GM21723 (cell line): ENCODE measurements at regions not wholly inside any gene's neighbourhood (a gene's known extent, or its start where the extent isn't known, plus 50 kb on each side); places are given as distances from the start of the nearest gene placed in this dataset.
"Not testable (repeated sequence)": the region's sequence is repeated elsewhere in the genome, so short reads cannot be mapped to it uniquely, and the experiment has no call there.

Source experiments
- ATAC-seq: cut with Tn5 transposase; IDR thresholded peaks from one replicate; pipeline ENCODE4 v1.9.1; 2021; ENCODE audit warnings: mild to moderate bottlenecking, moderate library complexity; ENCODE audit not compliant: unreplicated experiment

DNA sequence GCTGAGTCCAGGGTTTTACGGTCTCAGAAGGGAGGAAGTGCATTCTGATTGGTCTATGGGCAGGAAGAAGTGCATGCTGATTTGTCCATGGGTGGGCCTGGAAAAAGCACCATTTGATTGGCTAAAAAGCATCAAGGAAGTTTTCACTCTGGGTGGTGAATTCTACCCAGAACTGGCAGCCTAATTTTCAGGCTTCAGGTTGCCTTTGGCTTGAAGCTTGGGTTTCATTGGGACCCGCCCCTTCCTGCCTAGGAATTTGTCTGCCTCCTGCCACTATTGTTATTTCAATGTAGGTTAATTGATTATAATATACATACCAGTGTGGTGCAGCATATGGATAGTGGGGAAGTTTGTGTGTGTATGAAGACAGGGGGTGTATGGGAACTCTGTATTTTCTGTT lies 1355.9 kb downstream of the SI start:
- no peak for ATAC-seq

DNA sequence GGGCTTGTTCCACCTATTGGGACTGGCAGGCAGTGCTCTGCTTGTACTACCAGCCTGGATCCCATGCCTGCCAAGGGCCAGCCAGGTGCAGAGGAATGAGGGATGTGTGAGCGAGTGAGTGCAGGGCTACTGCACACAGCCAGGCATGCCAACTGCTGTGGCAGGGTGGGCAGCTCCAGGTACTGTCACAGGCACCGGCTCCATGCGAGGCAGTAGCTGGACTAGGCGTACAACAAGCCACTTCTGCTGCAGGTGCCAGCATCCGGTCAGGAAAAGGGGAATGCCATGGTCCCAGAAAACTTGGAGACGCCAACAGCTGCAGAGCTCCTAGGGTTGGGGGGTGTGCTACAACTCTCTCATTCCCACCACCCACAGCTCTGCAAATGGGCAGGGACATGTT lies 1356.7 kb downstream of the SI start:
- ATAC-seq = no peak

DNA sequence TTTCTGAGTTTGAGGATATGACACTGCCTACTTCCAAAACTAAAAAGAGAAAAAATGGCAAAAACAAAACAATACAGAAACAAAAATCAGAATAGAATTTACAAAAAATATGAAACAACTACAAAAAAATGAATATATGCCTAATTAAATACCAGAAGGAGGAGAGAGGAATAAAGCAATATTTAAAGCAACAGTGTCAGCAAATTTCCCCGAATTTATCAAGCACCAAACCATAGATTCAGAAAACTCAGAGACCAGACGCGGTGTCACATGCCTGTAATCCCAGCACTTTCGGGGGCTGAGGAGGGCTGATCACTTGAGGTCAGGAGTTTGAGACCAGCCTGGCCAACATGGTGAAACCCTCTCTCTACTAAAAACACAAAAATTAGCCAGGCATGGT lies 1360.9 kb downstream of the SI start:
- no peak for ATAC-seq

DNA sequence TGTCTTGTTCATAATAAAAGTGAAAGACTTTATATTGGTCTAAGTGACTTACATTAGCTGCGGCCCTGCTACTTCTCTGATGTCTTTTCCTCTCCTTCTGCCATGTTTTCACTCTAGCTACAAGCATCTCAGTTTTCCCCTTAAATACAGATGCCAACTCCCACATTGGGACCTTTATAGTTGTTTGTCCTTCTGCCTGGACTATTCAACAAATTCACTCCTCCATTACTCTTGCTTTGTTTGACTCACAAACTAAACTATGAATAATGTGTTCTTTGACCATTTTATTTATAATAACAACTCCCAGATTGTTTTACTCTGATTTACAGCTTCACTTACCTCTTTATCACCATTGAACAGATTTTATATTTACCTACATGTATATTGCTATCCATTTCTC lies 1369.9 kb downstream of the SI start:
- ATAC-seq = no peak

DNA sequence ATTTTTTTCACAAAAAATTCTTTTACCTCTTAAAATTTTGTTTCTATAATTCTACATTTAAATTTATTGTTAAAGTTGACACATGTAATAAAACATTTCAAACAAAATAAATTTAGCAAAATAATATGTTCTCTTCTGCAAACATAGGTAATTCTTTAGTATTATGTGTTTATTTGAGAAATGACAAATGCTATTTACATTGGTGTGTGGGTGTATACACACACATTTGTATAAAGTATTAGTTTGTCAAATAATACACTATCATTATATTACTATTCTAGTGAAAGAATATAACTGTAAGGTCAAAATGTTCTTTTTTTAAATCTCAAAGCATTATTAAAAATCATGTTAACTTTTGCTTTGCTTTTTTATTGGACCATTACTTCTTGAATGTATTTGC lies 1370.6 kb downstream of the SI start:
- ATAC-seq = no peak

- ATAC-seq = not testable (repeated sequence)
Observed at GRCh38 chr3:163698221-163698620, 1380.1 kb downstream of the SI start.

DNA sequence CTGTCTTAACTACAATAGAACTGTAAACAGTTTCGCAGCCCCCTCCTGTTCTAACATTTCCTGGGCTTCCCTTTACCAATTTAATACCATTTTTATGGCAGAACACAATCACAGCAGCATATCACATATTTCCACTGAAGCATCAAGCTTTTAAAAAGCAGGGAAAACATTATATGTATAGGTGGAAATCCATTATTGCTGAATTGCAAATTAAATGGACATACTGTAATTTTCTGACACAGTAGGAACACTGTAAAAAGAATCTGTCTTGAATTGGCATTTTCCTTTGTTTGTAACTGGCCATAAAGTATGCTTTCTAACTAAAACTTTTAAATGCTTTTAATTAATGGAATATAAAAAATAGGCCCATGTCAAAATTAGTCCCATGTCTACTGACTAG lies 1385.8 kb downstream of the SI start:
- no peak for ATAC-seq

DNA sequence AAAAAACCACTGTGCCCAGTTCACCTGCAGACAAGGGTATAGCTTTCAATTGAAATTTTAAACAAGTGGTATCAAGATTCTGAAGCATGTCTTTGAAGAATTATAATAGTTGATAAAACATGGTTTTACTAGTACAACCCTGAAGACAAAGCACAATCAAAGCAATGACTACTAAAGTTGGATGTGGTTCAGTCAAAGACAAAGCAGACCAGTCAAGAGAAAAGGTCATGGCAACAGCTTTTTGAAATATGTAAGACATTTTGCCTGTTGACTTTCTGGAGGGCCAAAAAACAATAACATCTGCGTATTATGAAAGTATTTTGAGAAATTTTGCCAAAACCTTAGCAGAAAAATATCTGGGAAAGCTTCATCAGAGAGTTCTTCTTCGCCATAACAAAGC lies 1393.6 kb downstream of the SI start:
- ATAC-seq = no peak

DNA sequence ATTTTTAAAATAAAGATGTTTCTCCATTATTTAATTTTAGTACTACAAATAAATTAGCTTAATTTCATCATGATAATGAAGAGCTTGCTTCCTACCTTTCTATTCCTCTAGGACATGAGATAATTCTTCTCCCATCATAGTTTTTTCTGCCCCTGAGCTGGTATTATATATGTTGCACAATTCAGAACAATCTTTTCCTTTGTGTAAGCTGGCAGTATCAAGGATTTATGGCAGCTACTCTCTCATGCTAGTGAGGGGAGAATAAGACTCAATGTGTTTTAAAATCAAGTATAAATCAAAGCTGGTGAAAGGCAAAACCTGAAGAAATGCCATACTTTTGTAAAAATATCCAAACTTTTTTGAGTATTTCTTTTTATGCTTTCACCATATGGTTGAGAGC lies 1405.3 kb downstream of the SI start:
- ATAC-seq = no peak

GRCh38 chr3:163671201-163671600 lies 1407.1 kb downstream of the SI start:
- ATAC-seq = no peak

GRCh38 chr3:163664466-163664865 lies 1413.8 kb downstream of the SI start:
- no peak for ATAC-seq

- no peak for ATAC-seq
Observed at GRCh38 chr3:163657088-163657487, 1421.2 kb downstream of the SI start.

GRCh38 chr3:163655021-163655420 lies 1423.3 kb downstream of the SI start:
- no peak for ATAC-seq

GRCh38 chr3:163644172-163644571 lies 1434.1 kb downstream of the SI start:
- ATAC-seq = no peak

GRCh38 chr3:163632722-163633121 lies 1445.6 kb downstream of the SI start:
- no peak for ATAC-seq

- no peak for ATAC-seq
Observed at GRCh38 chr3:163626753-163627152, 1451.5 kb downstream of the SI start.

GRCh38 chr3:163622384-163622783 lies 1455.9 kb downstream of the SI start:
- no peak for ATAC-seq

DNA sequence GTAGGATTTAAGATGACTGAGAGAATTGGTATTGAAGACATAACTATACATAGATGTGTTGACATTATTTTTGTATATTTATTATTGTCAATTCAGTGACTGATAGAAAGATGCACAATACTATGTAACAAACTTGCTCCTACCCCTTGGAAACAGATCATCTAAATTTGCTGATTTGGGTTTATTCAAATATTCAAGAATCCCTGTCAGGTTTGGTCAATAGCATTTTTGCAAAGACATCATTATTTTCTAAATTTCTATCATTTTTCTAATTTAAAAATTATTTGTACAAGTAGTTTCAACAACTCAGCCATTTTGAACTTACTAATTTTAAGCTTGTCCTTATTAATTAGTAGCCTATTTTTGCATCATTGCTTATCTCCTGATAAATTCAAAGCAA lies 1463.4 kb downstream of the SI start:
- ATAC-seq = no peak

DNA sequence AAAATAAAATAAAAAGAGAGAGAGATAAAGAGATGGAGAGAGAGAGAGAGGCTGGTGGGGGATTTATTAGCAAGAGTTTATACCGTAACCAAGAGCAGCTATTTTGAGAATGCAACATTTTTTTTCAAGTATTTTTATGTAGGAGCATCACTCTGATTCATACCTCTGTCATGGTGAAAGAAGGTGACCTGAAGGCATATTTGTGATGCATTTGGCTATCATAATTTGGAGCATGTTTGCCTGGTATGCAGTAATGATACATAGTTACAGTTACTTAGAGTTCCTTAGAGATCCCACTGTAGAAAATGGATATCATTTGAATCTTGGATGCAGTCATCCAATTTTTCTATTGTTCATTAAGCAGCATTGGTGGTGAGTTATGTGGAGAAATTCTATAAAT lies 1472.4 kb downstream of the SI start:
- no peak for ATAC-seq

DNA sequence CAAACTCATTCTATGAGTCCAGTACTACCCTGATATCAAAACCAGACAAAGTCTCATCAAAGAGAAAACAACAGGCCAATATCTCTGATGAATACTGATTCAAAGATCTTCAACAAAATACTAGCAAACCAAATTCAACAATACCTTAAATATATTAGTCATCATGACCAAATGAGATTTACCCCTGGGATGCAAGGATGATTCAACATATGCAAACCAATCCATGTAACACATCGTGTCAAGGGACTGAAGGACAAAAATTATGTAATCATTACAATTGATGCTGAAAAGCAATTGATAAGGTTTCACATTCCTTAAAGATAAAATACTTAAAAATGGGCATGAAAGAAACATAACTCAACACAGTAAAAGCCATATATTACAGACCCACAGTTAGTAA lies 1476.9 kb downstream of the SI start:
- ATAC-seq = no peak

DNA sequence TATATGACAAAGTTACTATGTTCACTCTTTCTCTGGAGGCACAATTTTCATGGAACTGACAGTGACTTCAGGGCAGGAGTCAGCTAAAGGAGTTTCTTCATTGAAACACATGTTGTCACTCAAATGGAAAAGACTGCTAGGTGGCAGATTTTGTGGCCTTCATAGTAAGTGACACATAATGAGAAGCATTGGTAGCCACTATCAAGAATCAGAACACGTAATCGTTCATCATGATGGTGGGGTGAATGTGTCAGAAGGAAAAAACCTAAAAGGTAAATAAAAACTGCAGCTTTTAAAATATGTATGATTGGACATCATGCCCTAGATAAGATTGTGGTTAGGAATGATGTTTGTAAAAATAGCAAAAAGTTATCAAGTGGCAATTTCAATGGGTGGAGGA lies 1491.0 kb downstream of the SI start:
- ATAC-seq = no peak

DNA sequence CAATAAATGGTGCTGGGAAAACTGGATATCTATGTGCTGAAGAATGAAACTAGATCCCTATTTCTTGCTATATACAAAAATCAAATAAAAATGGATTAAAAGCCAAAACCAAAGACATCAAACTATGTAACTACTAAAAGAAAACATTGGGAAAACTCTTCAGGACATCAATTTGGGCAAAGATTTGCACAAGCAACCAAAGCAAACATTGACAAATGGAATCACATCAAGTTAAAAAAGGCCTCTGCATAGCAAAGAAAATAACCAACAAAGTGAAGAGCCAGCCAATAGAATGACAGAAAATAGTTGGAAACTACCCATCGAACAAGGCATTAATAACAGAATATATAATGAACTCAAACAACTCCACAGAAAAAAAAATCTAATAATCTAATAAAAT lies 1495.3 kb downstream of the SI start:
- no peak for ATAC-seq

DNA sequence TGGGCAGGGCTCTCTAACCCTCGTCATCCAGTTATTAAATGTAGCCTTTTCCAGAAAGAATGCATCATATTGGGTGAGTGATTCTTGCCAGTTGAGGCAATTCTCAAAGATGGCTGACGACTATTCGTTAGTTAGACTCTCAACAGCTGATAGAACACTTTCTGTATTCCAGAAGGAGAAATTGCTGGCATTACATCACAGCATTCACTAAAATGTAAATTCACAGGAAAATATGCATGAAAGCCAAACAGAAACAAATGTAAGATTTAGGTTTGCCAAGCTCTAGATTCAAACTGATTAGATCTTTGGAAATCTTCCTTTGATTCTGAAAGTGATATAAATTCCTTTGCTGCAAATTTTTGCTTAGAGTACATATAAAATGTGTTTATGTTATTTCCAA lies 1501.0 kb downstream of the SI start:
- no peak for ATAC-seq

GRCh38 chr3:163576314-163576713 lies 1502.0 kb downstream of the SI start:
- ATAC-seq = no peak
